Endodermal cell (in vitro differentiated cells): ENCODE measurements at regions not wholly inside any gene's neighbourhood (a gene's known extent, or its start where the extent isn't known, plus 50 kb on each side); places are given as distances from the start of the nearest gene placed in this dataset.

Experiments used
- DNase-seq: peaks from one replicate; pipeline ENCODE4 v3.0.0-alpha.2; 2017
- H3K27ac ChIP-seq: 2 replicates; pipeline ENCODE4 v1.5.1; 2013; ENCODE audit warnings: mild to moderate bottlenecking, low read depth, low read length, moderate library complexity
- H3K27me3 ChIP-seq: 2 replicates; pipeline ENCODE4 v1.6.1; 2013; ENCODE audit warnings: mild to moderate bottlenecking, low read length, moderate library complexity; ENCODE audit not compliant: insufficient read depth, control insufficient read depth, poor library complexity, severe bottlenecking
- H3K36me3 ChIP-seq: 2 replicates; pipeline ENCODE4 v1.7.0; 2013; ENCODE audit warnings: mild to moderate bottlenecking, low read length, moderate library complexity; ENCODE audit not compliant: control insufficient read depth, insufficient read depth
- H3K4me1 ChIP-seq: one replicate; pipeline ENCODE4 v1.7.0; 2013; ENCODE audit warnings: low read length; ENCODE audit not compliant: control insufficient read depth, insufficient read depth
- H3K4me3 ChIP-seq: 2 replicates; pipeline ENCODE4 v1.5.1; 2013; ENCODE audit warnings: mild to moderate bottlenecking, low read length, moderate library complexity
- H3K9ac ChIP-seq: 2 replicates; pipeline ENCODE4 v1.6.1; 2013; ENCODE audit warnings: mild to moderate bottlenecking, low read length, moderate library complexity; ENCODE audit not compliant: poor library complexity, severe bottlenecking; ENCODE audit errors: extremely low read depth
- H3K9me3 ChIP-seq: 2 replicates; pipeline ENCODE4 v1.6.1; 2013; ENCODE audit warnings: mild to moderate bottlenecking, low read length, moderate library complexity; ENCODE audit not compliant: control insufficient read depth
- H3K27ac Mint-ChIP-seq: 2 replicates; pipeline ENCODE4 v1.8.0; 2020; ENCODE audit warnings: mixed read lengths
- H3K27me3 Mint-ChIP-seq: 2 replicates; pipeline ENCODE4 v1.8.0; 2021; ENCODE audit warnings: mild to moderate bottlenecking, mixed read lengths; ENCODE audit not compliant: insufficient read depth
- H3K36me3 Mint-ChIP-seq: 2 replicates; pipeline ENCODE4 v1.8.0; 2020; ENCODE audit warnings: low read depth, mixed read lengths
- H3K4me1 Mint-ChIP-seq: 2 replicates; pipeline ENCODE4 v1.8.0; 2020; ENCODE audit warnings: mixed read lengths
- H3K4me3 Mint-ChIP-seq: 2 replicates; pipeline ENCODE4 v1.8.0; 2020; ENCODE audit warnings: mild to moderate bottlenecking, moderate library complexity, mixed read lengths
- H3K9me3 Mint-ChIP-seq: 2 replicates; pipeline ENCODE4 v1.8.0; 2020; ENCODE audit warnings: mild to moderate bottlenecking, mixed read lengths
- WGBS, 2 experiments: methylation state at CpG; one replicate each; pipeline versions ENCODE4 v1.1.5 to v1.1.7; 2013; ENCODE audit warnings: missing lambda C conversion rate in 2 of 2, mixed read lengths in 1 of 2; ENCODE audit not compliant: insufficient coverage in 1 of 2, insufficient read length in 1 of 2; 5-methylcytosine and 5-hydroxymethylcytosine counted together
- TF ChIP-seq, protein P1 (sequence below): fragments of 200-600 bp; sonication (generic); conservative IDR thresholded peaks from 2 replicates; pipeline ENCODE4 v1.5.0; 2021; ENCODE audit warnings: antibody characterized with exemption, mild to moderate bottlenecking

DNA sequence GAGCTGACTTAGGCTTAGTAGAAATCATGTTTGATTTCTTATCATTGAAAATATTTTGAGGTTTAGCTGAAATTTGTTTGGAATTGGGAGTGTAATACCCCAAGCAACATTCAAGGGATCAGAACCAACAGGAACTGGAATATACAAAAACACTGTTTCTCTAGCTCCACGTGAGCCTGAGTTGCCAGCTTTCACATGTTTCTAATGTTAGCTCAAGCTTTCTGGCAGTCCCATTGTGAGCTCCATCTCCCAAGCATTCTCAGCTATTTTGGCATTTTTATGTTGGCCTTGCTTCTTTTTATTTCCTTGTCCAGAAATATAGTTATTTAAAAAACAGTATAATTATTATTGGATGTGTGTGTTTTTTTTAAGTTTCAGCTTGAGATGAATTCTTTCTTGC lies 427.1 kb upstream of the DPH6 start:
- no peaks in the 10 kb centered on the region for H3K36me3 Mint-ChIP-seq
- H3K27me3 Mint-ChIP-seq, result peaks cover 2% of the 10 kb centered on the region
- no peaks in the 10 kb centered on the region for H3K36me3 ChIP-seq
- WGBS, 2 experiments, result 82 to 90% methylated on average over 1 of the region's 1 CpG
- H3K4me1 Mint-ChIP-seq, result no peaks in the 10 kb centered on the region
- H3K4me1 ChIP-seq, result no peaks in the 10 kb centered on the region
- no peak overlapping the region for H3K4me3 ChIP-seq
- H3K27me3 ChIP-seq, result no peaks in the 10 kb centered on the region
- no peaks in the 10 kb centered on the region for H3K9me3 Mint-ChIP-seq
- TF ChIP-seq, protein P1, sequence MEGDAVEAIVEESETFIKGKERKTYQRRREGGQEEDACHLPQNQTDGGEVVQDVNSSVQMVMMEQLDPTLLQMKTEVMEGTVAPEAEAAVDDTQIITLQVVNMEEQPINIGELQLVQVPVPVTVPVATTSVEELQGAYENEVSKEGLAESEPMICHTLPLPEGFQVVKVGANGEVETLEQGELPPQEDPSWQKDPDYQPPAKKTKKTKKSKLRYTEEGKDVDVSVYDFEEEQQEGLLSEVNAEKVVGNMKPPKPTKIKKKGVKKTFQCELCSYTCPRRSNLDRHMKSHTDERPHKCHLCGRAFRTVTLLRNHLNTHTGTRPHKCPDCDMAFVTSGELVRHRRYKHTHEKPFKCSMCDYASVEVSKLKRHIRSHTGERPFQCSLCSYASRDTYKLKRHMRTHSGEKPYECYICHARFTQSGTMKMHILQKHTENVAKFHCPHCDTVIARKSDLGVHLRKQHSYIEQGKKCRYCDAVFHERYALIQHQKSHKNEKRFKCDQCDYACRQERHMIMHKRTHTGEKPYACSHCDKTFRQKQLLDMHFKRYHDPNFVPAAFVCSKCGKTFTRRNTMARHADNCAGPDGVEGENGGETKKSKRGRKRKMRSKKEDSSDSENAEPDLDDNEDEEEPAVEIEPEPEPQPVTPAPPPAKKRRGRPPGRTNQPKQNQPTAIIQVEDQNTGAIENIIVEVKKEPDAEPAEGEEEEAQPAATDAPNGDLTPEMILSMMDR, result no peak
- DNase-seq, result no peak
- no peaks in the 10 kb centered on the region for H3K9me3 ChIP-seq
- H3K27ac Mint-ChIP-seq, result no peak overlapping the region
- no peak overlapping the region for H3K27ac ChIP-seq
- H3K9ac ChIP-seq, result no peak overlapping the region
- H3K4me3 Mint-ChIP-seq, result no peak overlapping the region

DNA sequence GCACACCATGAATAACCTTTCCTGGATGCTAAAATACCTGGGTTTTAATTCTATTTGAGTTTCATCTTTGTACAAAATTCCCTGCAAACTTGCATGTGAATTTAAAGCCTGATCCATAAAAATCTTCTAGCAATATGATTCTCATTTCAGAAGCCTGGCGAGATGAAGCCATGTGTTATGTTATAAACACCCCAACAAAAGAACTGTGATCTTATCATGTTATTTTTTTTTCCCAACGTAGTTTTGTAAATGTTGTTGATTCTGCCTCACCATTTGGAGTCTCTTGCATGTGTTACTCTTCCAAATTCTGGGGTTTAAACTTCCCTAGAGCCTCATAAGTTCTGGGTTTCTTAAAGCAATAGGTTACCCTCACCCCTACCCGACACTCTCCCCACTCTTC lies 428.1 kb upstream of the DPH6 start:
- no peaks in the 10 kb centered on the region for H3K9me3 Mint-ChIP-seq
- no peaks in the 10 kb centered on the region for H3K4me1 ChIP-seq

GRCh38 chr15:35975941-35976340 lies 430.0 kb upstream of the DPH6 start:
- Mint-ChIP-seq H3K27ac (no peak overlapping the region), H3K4me1 (peaks cover 2% of the 10 kb centered on the region), H3K9me3 (no peaks in the 10 kb centered on the region), H3K27me3 (peaks cover 2% of the 10 kb centered on the region), H3K4me3 (no peak overlapping the region), H3K36me3 (no peaks in the 10 kb centered on the region)
- TF ChIP-seq, protein P1, result no peak
- Histone ChIP-seq H3K9me3 (no peaks in the 10 kb centered on the region), H3K9ac (no peak overlapping the region), H3K36me3 (no peaks in the 10 kb centered on the region), H3K4me1 (no peaks in the 10 kb centered on the region), H3K4me3 (no peak overlapping the region), H3K27me3 (no peaks in the 10 kb centered on the region), H3K27ac (no peak overlapping the region)
- DNase-seq, result no peak
- 96 to 100% methylated on average over 2 to 4 of the region's 4 CpGs for WGBS, 2 experiments

More for the DNA sequence above, 428.1 kb upstream of the DPH6 start:
- H3K36me3 ChIP-seq, result no peaks in the 10 kb centered on the region
- Mint-ChIP-seq H3K36me3 (no peaks in the 10 kb centered on the region), H3K4me3 (no peak overlapping the region), H3K4me1 (no peaks in the 10 kb centered on the region), H3K27me3 (peaks cover 2% of the 10 kb centered on the region), H3K27ac (no peak overlapping the region)
- DNase-seq, result no peak
- no peak overlapping the region for H3K9ac ChIP-seq
- H3K9me3 ChIP-seq, result no peaks in the 10 kb centered on the region
- TF ChIP-seq, protein P1, result no peak
- 91 to 92% methylated on average over 2 to 3 of the region's 3 CpGs for WGBS, 2 experiments
- no peaks in the 10 kb centered on the region for H3K27me3 ChIP-seq
- H3K27ac ChIP-seq, result no peak overlapping the region
- H3K4me3 ChIP-seq, result no peak overlapping the region
